ENCODE measurements at regions not wholly inside any gene's neighbourhood (a gene's known extent, or its start where the extent isn't known, plus 50 kb on each side); places are given as distances from the start of the nearest gene placed in this dataset.

DNA sequence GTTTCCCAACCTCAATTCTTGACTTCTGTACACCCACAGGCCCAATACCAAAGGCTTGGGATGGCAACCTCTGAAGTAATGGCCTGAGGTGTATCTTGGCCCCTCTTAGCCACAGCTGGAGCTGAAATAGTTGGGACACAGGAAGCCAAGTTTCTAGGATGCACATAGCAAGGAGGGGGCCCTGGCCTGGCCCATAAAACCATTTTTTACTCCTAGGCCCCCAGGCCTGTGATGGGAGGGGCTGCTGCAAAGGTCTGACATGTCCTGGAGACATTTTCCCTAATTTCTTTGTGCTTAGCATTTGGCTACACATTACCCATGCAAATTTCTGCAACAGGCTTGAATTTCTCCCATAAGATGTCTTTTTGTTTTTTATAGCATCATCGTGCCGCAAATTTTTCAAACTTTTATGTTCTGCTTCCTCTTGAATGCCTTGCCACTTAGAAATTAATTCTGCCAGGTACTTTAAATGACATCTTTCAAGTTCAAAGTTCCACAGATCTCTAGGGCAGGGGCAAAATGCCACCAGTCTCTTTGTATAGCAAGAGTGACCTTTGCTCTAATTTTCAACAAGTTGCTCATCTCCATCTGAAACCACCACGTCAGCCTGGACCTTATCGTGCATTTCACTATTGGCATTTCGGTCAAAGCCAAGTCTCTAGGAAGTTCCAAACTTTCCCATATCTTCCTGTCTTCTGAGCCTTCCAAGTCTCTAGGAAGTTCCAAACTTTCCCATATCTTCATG is 490.8 kb downstream of the IPMK start:
- Histone ChIP-seq H3K79me2 (ENCODE audit: insufficient read depth, low read depth) (no peaks in the 10 kb centered on the region), H3K4me2 (no peak overlapping the region), H4K20me1 (ENCODE audit: insufficient read depth) (no peaks in the 10 kb centered on the region), H3K4me3 (IDR thresholded peaks at IDR 0.05; ENCODE audit: insufficient read depth, low read depth, low read length) (no peak overlapping the region), H3K4me1 (ENCODE audit: low read depth, poor library complexity, severe bottlenecking) (no peaks in the 10 kb centered on the region), H3K9ac (no peak overlapping the region), H3K27ac (no peak overlapping the region), H3K36me3 (ENCODE audit: insufficient read depth) (no peaks in the 10 kb centered on the region), H2AFZ (ENCODE audit: low read depth) (no peak overlapping the region), H3K27me3 (ENCODE audit: insufficient read depth, low read depth) (no peaks in the 10 kb centered on the region)
- TF ChIP-seq, protein P1, sequence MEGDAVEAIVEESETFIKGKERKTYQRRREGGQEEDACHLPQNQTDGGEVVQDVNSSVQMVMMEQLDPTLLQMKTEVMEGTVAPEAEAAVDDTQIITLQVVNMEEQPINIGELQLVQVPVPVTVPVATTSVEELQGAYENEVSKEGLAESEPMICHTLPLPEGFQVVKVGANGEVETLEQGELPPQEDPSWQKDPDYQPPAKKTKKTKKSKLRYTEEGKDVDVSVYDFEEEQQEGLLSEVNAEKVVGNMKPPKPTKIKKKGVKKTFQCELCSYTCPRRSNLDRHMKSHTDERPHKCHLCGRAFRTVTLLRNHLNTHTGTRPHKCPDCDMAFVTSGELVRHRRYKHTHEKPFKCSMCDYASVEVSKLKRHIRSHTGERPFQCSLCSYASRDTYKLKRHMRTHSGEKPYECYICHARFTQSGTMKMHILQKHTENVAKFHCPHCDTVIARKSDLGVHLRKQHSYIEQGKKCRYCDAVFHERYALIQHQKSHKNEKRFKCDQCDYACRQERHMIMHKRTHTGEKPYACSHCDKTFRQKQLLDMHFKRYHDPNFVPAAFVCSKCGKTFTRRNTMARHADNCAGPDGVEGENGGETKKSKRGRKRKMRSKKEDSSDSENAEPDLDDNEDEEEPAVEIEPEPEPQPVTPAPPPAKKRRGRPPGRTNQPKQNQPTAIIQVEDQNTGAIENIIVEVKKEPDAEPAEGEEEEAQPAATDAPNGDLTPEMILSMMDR (conservative IDR thresholded peaks at IDR 0.05; ENCODE audit: low read depth, low read length) = no peak

DNA sequence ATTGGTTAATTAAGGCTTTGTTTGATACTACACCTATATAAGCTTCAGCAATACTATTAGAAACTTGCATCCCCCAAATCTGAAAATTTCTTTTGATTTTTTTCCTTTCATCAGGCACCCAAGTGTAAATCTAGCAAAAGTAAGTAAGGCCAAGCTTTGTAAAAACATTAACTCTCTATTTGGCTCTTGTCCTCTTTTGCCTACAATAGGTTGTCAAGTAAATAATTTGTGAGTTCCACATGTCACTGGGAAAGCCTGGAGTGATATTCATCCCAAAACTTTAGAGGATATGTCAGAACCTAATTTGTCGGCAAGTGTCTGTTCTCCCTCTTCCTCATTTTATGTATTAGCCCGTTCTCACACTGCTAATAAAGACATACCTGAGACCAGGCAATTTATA is 492.4 kb downstream of the IPMK start:
- H4K20me1 ChIP-seq (ENCODE audit: insufficient read depth) = no peaks in the 10 kb centered on the region
- no peaks in the 10 kb centered on the region for H3K27me3 ChIP-seq (ENCODE audit: insufficient read depth, low read depth)
- TF ChIP-seq, protein P1 (conservative IDR thresholded peaks at IDR 0.05; ENCODE audit: low read depth, low read length) = no peak
- no peak overlapping the region for H3K4me3 ChIP-seq (IDR thresholded peaks at IDR 0.05; ENCODE audit: insufficient read depth, low read depth, low read length)
- no peak overlapping the region for H3K27ac ChIP-seq
- no peak overlapping the region for H2AFZ ChIP-seq (ENCODE audit: low read depth)
- H3K4me2 ChIP-seq = no peak overlapping the region
- H3K4me1 ChIP-seq (ENCODE audit: low read depth, poor library complexity, severe bottlenecking) = no peaks in the 10 kb centered on the region
- no peaks in the 10 kb centered on the region for H3K36me3 ChIP-seq (ENCODE audit: insufficient read depth)
- H3K79me2 ChIP-seq (ENCODE audit: insufficient read depth, low read depth) = no peaks in the 10 kb centered on the region
- H3K9ac ChIP-seq = no peak overlapping the region

DNA sequence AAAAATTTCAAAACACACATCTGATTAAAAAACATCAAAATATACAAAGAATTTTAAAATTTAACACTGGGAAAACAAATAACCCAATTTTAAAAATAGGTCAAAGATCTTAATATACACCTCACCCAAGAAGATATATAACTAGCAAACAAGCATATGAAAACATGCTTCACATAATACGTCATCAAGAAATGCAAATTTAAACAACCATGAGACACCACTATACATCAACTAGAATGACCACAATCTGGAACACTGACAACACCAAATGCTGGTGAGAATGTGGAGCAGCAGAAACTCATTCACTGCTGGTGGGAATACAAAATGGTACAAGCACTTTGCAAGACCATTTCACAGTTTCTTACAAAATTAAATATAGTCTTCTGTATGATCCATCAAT is 498.4 kb downstream of the IPMK start:
- no peak overlapping the region for H3K4me3 ChIP-seq (IDR thresholded peaks at IDR 0.05; ENCODE audit: insufficient read depth, low read depth, low read length)
- H3K9ac ChIP-seq = no peak overlapping the region
- TF ChIP-seq, protein P1 (conservative IDR thresholded peaks at IDR 0.05; ENCODE audit: low read depth, low read length) = no peak
- H3K4me1 ChIP-seq (ENCODE audit: low read depth, poor library complexity, severe bottlenecking) = no peaks in the 10 kb centered on the region
- H2AFZ ChIP-seq (ENCODE audit: low read depth) = no peak overlapping the region
- no peaks in the 10 kb centered on the region for H3K27me3 ChIP-seq (ENCODE audit: insufficient read depth, low read depth)
- no peak overlapping the region for H3K27ac ChIP-seq
- no peaks in the 10 kb centered on the region for H3K36me3 ChIP-seq (ENCODE audit: insufficient read depth)
- H4K20me1 ChIP-seq (ENCODE audit: insufficient read depth) = no peaks in the 10 kb centered on the region
- no peak overlapping the region for H3K4me2 ChIP-seq
- no peaks in the 10 kb centered on the region for H3K79me2 ChIP-seq (ENCODE audit: insufficient read depth, low read depth)

DNA sequence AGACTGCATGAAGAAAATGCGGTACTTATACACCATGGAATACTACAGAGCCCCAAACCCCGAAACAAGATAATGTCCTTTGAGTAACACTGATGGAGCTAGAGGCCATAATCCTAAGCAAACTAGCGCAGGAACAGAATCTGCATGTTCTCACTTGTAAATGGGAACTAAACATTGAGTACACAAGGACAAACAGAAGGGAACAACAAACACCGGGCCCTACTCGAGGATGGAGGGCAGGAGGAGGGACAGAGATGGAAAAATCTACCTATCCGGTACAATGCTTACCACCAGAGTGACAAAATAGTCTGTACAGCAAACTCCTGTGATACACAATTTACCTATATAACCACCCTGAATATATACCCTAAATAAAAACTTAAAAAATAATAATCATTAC is 507.9 kb downstream of the IPMK start:
- H3K36me3 ChIP-seq (ENCODE audit: insufficient read depth) = no peaks in the 10 kb centered on the region
- TF ChIP-seq, protein P1 (conservative IDR thresholded peaks at IDR 0.05; ENCODE audit: low read depth, low read length) = no peak

More for the DNA sequence above, 507.9 kb downstream of the IPMK start:
- Histone ChIP-seq H3K4me3 (IDR thresholded peaks at IDR 0.05; ENCODE audit: insufficient read depth, low read depth, low read length) (no peak overlapping the region), H3K4me2 (no peak overlapping the region), H3K4me1 (ENCODE audit: low read depth, poor library complexity, severe bottlenecking) (peaks cover 4% of the 10 kb centered on the region), H3K9ac (no peak overlapping the region), H3K27ac (no peak overlapping the region), H3K27me3 (ENCODE audit: insufficient read depth, low read depth) (no peaks in the 10 kb centered on the region), H4K20me1 (ENCODE audit: insufficient read depth) (no peaks in the 10 kb centered on the region), H3K79me2 (ENCODE audit: insufficient read depth, low read depth) (no peaks in the 10 kb centered on the region), H2AFZ (ENCODE audit: low read depth) (no peak overlapping the region)

Data from KMS-11 (cell line).